DOHH2 (cell line): ENCODE measurements at regions not wholly inside any gene's neighbourhood (a gene's known extent, or its start where the extent isn't known, plus 50 kb on each side); places are given as distances from the start of the nearest gene placed in this dataset.

Experiments
- H3F3A ChIP-seq: fragments of 200-600 bp; sonication (generic), shearing (Covaris generic); 2 replicates; pipeline ENCODE4 v1.6.0; 2016; ENCODE audit warnings: antibody characterized with exemption, mild to moderate bottlenecking; ENCODE audit not compliant: control insufficient read depth, insufficient read depth
- H3K27ac ChIP-seq: fragments of 200-600 bp; sonication (generic); 2 replicates; pipeline ENCODE4 v1.5.1; 2014; ENCODE audit warnings: low read depth, mild to moderate bottlenecking, low read length, moderate library complexity
- H3K27me3 ChIP-seq: fragments of 200-600 bp; sonication (generic); 2 replicates; pipeline ENCODE4 v1.6.1; 2014; ENCODE audit warnings: mild to moderate bottlenecking, low read length, mixed read lengths; ENCODE audit not compliant: control insufficient read depth
- H3K36me3 ChIP-seq: fragments of 200-600 bp; sonication (generic); 2 replicates; pipeline ENCODE4 v1.6.1; 2014; ENCODE audit warnings: mild to moderate bottlenecking, low read length, moderate library complexity, mixed read lengths; ENCODE audit not compliant: control insufficient read depth
- H3K4me1 ChIP-seq: fragments of 200-600 bp; sonication (generic); 2 replicates; pipeline ENCODE4 v1.6.1; 2014; ENCODE audit warnings: mild to moderate bottlenecking, low read length, mixed read lengths; ENCODE audit not compliant: control insufficient read depth
- H3K4me2 ChIP-seq: fragments of 200-600 bp; sonication (generic); 2 replicates; pipeline ENCODE4 v1.6.0; 2014; ENCODE audit warnings: mild to moderate bottlenecking, low read length, moderate library complexity
- H3K4me3 ChIP-seq: fragments of 200-600 bp; sonication (generic); 2 replicates; pipeline ENCODE4 v1.5.1; 2014; ENCODE audit warnings: mild to moderate bottlenecking, low read length, mixed read lengths
- H3K79me2 ChIP-seq: fragments of 200-600 bp; sonication (generic); 2 replicates; pipeline ENCODE4 v1.6.1; 2014; ENCODE audit warnings: mild to moderate bottlenecking, low read length, mixed read lengths; ENCODE audit not compliant: control insufficient read depth
- H3K9me2 ChIP-seq: fragments of 200-600 bp; sonication (generic); replicated peaks from 2 replicates; pipeline ENCODE4 v1.6.1; 2014; ENCODE audit warnings: mild to moderate bottlenecking, low read length, mixed read lengths; ENCODE audit not compliant: control insufficient read depth
- H3K9me3 ChIP-seq: fragments of 200-600 bp; sonication (generic); 2 replicates; pipeline ENCODE4 v1.6.1; 2014; ENCODE audit warnings: antibody characterized with exemption, low read length, mixed read lengths; ENCODE audit not compliant: control insufficient read depth, insufficient read depth
- H4K20me1 ChIP-seq: fragments of 200-600 bp; sonication (generic); 2 replicates; pipeline ENCODE4 v1.6.0; 2014; ENCODE audit warnings: low read depth, mild to moderate bottlenecking, antibody characterized with exemption, low read length, moderate library complexity; ENCODE audit not compliant: control insufficient read depth, insufficient read depth
- EZH2phosphoT487 ChIP-seq: fragments of 200-600 bp; sonication (generic); IDR thresholded peaks from 2 replicates; pipeline ENCODE4 v1.6.1; 2017; ENCODE audit warnings: borderline replicate concordance, mild to moderate bottlenecking, antibody characterized with exemption, low read length, moderate library complexity, mixed read lengths
- TF ChIP-seq, protein P1 (sequence below): fragments of 200-600 bp; sonication (generic); IDR thresholded peaks from one replicate; pipeline ENCODE4 v1.5.1; 2014; ENCODE audit warnings: antibody characterized with exemption, mild to moderate bottlenecking, low read depth, low read length; ENCODE audit not compliant: poor library complexity, severe bottlenecking

DNA sequence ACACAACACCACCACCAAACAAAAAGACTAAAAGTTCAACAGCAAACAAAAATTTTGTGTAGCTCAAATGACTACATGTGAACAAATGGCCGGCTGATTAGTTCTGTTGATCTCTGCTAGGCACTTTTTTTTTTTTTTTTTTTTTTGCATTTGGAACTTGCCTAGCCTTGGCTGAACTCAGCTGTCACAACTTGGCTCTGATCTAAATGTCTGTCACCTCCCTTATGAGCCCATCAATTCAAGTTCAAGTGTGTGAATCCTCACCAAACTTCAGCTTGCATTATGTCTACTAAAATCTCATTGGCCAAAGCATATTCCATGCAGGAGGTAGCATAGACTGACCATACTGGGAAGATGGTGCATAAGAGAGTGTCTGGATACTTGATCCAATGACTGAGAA is 606.5 kb upstream of the ADGRL4 start:
- Histone ChIP-seq H3K4me2 (no peak overlapping the region), H3K9me3 (no peaks in the 10 kb centered on the region; the same call in 1 of the 2 replicates), H3K27ac (no peak overlapping the region), H3K9me2 (no peaks in the 10 kb centered on the region), H3K4me3 (no peak overlapping the region), H3F3A (no peaks in the 10 kb centered on the region), H4K20me1 (no peaks in the 10 kb centered on the region), H3K79me2 (no peaks in the 10 kb centered on the region), H3K27me3 (no peaks in the 10 kb centered on the region), H3K4me1 (no peaks in the 10 kb centered on the region), H3K36me3 (no peaks in the 10 kb centered on the region)
- no peak for TF ChIP-seq EZH2phosphoT487
- TF ChIP-seq, protein P1, sequence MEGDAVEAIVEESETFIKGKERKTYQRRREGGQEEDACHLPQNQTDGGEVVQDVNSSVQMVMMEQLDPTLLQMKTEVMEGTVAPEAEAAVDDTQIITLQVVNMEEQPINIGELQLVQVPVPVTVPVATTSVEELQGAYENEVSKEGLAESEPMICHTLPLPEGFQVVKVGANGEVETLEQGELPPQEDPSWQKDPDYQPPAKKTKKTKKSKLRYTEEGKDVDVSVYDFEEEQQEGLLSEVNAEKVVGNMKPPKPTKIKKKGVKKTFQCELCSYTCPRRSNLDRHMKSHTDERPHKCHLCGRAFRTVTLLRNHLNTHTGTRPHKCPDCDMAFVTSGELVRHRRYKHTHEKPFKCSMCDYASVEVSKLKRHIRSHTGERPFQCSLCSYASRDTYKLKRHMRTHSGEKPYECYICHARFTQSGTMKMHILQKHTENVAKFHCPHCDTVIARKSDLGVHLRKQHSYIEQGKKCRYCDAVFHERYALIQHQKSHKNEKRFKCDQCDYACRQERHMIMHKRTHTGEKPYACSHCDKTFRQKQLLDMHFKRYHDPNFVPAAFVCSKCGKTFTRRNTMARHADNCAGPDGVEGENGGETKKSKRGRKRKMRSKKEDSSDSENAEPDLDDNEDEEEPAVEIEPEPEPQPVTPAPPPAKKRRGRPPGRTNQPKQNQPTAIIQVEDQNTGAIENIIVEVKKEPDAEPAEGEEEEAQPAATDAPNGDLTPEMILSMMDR = no peak

GRCh38 chr1:79604490-79605198 is 598.1 kb upstream of the ADGRL4 start:
- H4K20me1 ChIP-seq = no peaks in the 10 kb centered on the region
- peaks cover 7% of the 10 kb centered on the region for H3K4me1 ChIP-seq
- no peaks in the 10 kb centered on the region for H3F3A ChIP-seq
- H3K36me3 ChIP-seq = no peaks in the 10 kb centered on the region
- no peak overlapping the region for H3K27ac ChIP-seq
- TF ChIP-seq, protein P1 = no peak
- TF ChIP-seq EZH2phosphoT487 = no peak
- H3K79me2 ChIP-seq = no peaks in the 10 kb centered on the region
- no peak overlapping the region for H3K4me3 ChIP-seq
- H3K9me2 ChIP-seq = no peaks in the 10 kb centered on the region
- H3K4me2 ChIP-seq = no peak overlapping the region
- no peaks in the 10 kb centered on the region for H3K27me3 ChIP-seq
- H3K9me3 ChIP-seq = 0 out of 2 replicates have a peak, but pooled peaks cover 3% of the 10 kb centered on the region

DNA sequence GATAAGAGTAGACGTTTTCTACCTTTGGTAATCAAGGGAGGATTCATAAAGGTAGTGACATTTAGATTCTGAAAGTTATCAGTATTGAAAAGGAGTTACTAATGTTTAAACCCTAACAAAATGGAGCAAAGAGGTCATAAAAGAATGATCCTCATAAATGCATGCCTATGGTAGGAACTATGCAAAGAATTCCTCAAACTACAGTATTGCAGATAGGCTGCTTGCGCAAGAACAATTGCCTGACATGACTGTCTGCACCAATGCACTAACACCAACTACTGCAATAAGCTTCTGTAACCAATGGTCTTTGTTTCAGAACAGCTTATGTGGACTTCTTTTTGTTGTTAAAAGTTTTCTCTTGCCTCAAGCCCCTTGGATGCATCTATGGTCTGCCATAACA is 597.3 kb upstream of the ADGRL4 start:
- 0 out of 2 replicates have a peak, but pooled peaks cover 3% of the 10 kb centered on the region for H3K9me3 ChIP-seq

More for the DNA sequence above, 597.3 kb upstream of the ADGRL4 start:
- H3K27me3 ChIP-seq = no peaks in the 10 kb centered on the region
- TF ChIP-seq EZH2phosphoT487 = no peak
- TF ChIP-seq, protein P1 = no peak
- H3K4me2 ChIP-seq = no peak overlapping the region
- H3F3A ChIP-seq = no peaks in the 10 kb centered on the region
- H3K4me3 ChIP-seq = no peak overlapping the region
- H3K4me1 ChIP-seq = peaks cover 7% of the 10 kb centered on the region
- no peaks in the 10 kb centered on the region for H4K20me1 ChIP-seq
- H3K9me2 ChIP-seq = no peaks in the 10 kb centered on the region
- H3K79me2 ChIP-seq = no peaks in the 10 kb centered on the region
- H3K27ac ChIP-seq = no peak overlapping the region
- no peaks in the 10 kb centered on the region for H3K36me3 ChIP-seq
